ENCODE measurements at regions not wholly inside any gene's neighbourhood (a gene's known extent, or its start where the extent isn't known, plus 50 kb on each side); places are given as distances from the start of the nearest gene placed in this dataset.

- no peak for TF ChIP-seq CTCF (conservative IDR thresholded peaks at IDR 0.05)
- TF ChIP-seq ZFX (IDR thresholded peaks at IDR 0.05): no peak
- H3K27ac ChIP-seq: no peak overlapping the region
These were observed 74.8 kb upstream of the E2F8 start for GRCh38 chr11:19315511-19315910.

GRCh38 chr11:19313140-19313539, 72.4 kb upstream of the E2F8 start:
- TF ChIP-seq CTCF (conservative IDR thresholded peaks at IDR 0.05): no peak
- TF ChIP-seq ZFX (IDR thresholded peaks at IDR 0.05): no peak

GRCh38 chr11:19311308-19312030, 70.7 kb upstream of the E2F8 start:
- TF ChIP-seq CTCF (conservative IDR thresholded peaks at IDR 0.05): peak; percentile 92
- no peak for TF ChIP-seq ZFX (IDR thresholded peaks at IDR 0.05)
- H3K27ac ChIP-seq: no peak overlapping the region

More at GRCh38 chr11:19313140-19313539, 72.4 kb upstream of the E2F8 start:
- no peak overlapping the region for H3K27ac ChIP-seq

GRCh38 chr11:19307498-19307897, 66.8 kb upstream of the E2F8 start:
- no peak overlapping the region for H3K27ac ChIP-seq
- no peak for TF ChIP-seq ZFX (IDR thresholded peaks at IDR 0.05)
- TF ChIP-seq CTCF (conservative IDR thresholded peaks at IDR 0.05): no peak

GRCh38 chr11:19306179-19306944, 65.6 kb upstream of the E2F8 start:
- no peak for TF ChIP-seq CTCF (conservative IDR thresholded peaks at IDR 0.05)
- TF ChIP-seq ZFX (IDR thresholded peaks at IDR 0.05): no peak
- H3K27ac ChIP-seq: no peak overlapping the region

- no peak overlapping the region for H3K27ac ChIP-seq
- no peak for TF ChIP-seq ZFX (IDR thresholded peaks at IDR 0.05)
These were observed 60.6 kb upstream of the E2F8 start for GRCh38 chr11:19301361-19301760.

GRCh38 chr11:19294444-19294843, 53.7 kb upstream of the E2F8 start:
- H3K27ac ChIP-seq: no peak overlapping the region
- TF ChIP-seq ZFX (IDR thresholded peaks at IDR 0.05) (no peak), CTCF (conservative IDR thresholded peaks at IDR 0.05) (no peak)

All from C4-2B (cell line).